GM19328 (cell line): ENCODE measurements at regions not wholly inside any gene's neighbourhood (a gene's known extent, or its start where the extent isn't known, plus 50 kb on each side); places are given as distances from the start of the nearest gene placed in this dataset.

Experiments
- ATAC-seq: cut with Tn5 transposase; IDR thresholded peaks from one replicate; pipeline ENCODE4 v1.9.1; 2021; ENCODE audit warnings: mild to moderate bottlenecking, moderate library complexity; ENCODE audit not compliant: unreplicated experiment

DNA sequence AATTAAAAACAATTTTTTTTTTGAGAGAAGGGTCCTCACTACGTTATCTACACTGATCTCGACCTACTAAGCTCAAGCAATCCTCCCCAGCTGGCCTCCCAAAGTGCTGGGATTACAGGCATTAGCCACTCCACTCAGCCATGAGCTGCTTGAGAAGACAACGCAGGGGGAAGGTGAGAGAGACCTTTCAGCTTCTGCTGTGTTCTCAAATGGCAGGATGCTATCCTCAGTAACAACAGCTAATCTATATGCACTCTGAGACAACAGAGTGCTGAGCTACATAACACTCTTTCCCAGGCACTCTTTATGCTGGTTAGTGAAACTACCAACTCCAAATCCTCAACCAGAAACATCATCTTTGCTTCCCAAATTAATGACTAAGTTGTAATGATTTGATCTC is 526.1 kb downstream of the CCER1 start:
- no peak for ATAC-seq

DNA sequence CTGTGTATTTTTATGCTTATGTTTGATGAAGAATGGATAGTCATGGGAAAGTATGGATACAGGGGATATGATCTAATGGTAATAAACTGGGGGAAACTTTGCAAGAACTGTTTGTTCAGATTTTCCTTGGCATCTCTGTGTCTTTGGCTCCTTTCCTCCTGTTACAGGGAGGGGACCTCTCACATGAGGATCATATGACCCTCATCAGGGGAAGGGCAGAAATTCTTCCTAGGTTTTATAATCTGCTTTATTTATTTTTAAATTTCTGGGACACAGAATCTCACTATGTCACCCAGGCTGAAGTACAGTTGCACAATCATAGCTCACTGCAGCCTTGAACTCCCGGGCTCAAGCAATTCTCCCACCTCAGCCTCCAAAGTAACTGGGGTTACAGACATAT is 526.5 kb downstream of the CCER1 start:
- no peak for ATAC-seq

DNA sequence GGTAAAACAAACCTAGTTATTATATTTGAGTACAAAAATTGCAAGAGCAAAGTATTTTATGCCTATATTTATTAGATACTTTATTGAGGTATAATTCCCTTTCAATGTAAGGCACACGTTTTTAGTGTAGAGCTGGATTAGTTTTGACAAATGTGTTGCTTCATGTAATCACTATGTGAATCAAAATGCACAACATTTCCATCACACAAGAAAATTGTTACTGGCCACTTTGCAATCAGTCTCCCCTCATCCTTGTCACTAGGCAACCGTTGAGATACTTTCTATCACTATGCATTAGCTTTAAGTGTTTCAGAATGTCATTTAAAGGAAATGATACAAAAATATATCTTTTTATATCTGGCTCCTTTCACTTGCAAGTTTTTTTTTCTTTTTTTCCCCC is 531.0 kb downstream of the CCER1 start:
- no peak for ATAC-seq

DNA sequence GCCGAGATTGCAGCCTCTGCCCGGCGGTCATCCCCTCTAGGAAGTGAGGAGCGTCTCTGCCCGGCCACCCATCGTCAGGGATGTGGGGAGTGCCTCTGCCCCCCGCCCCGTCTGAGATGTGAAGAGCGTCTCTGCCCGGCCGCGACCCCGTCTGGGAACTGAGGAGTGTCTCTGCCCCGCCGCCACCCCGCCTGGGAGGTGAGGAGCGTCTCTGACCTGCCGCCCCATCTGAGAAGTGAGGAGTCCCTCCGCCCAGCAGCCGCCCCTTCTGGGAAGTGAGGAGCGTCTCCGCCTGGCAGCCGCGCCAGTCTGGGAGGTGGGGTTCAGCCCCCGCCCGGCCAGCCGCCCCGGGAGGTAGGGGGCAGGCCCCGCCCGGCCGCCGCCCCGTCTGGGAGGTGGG is 544.0 kb downstream of the CCER1 start:
- ATAC-seq = no peak

DNA sequence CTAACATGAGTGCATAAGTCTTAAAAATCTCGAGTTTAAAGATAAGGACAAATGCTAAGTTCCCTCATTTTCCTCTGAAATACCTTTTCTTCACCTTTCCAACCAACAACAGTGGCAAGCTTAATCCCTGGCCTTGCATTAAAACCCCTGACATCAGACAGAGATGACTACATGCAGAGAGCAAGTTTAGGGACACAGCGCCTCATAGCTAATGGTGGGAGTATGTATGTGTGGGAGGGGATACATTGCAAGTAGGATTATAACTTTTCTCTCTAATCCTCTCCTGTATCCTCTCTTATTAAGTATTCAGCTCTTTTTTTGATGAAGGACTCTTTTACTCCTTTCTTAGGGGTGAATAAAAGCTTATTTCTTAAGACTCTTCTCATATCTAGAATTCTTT is 547.1 kb downstream of the CCER1 start:
- no peak for ATAC-seq

DNA sequence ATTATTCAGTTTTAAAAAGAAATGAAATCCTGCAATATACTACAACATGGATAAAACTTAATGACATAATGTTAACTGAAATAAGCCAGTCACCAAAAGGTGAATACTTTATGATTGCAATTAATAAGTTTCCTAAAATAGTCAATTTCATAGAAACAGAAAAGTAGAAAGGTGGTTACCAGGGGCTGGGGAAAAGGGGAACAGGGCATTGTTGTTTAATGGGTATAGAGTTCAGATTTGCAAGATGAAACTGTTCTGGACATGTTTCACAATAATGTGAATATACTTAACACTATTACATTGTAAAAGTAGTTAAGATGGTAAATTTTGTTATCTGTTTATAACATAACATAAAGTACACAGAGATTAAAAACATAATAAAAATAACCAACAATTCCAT is 550.9 kb downstream of the CCER1 start:
- no peak for ATAC-seq

DNA sequence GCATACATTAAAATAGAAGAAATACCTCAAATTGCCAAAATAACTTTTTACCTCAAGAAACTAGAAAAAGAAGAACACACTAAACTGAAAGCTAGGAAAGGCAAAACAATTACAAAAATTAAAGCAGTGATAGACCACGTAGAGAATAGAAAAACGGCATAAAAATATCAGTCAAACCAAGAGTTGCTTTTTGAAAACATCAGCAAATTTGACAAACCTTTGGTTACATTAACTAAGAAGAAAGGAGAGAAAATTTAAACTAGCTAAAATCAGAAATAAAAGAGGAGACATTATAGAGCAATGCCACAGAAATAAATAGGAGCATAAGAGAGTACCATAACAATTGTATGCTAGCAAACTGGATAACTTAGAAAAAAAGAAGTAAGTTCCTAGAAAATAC is 553.8 kb downstream of the CCER1 start:
- no peak for ATAC-seq

DNA sequence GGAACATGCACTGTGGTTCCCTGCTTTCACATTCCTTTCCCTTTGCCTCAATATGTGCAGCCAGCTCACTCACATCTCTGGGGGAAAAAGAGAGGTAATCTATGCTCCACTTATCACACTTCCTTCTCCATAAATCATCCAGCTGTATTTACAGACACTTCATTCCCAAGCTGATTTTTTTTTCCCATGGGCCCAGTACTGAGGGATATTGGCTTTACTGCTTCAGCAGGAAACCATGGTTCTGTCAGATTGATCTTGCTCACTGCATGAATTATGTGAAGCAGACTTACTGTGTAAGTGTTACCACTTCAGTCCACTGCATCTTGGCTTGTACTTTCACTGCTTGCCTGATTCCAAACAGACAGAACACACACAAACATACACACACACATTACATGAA is 555.6 kb downstream of the CCER1 start:
- no peak for ATAC-seq

DNA sequence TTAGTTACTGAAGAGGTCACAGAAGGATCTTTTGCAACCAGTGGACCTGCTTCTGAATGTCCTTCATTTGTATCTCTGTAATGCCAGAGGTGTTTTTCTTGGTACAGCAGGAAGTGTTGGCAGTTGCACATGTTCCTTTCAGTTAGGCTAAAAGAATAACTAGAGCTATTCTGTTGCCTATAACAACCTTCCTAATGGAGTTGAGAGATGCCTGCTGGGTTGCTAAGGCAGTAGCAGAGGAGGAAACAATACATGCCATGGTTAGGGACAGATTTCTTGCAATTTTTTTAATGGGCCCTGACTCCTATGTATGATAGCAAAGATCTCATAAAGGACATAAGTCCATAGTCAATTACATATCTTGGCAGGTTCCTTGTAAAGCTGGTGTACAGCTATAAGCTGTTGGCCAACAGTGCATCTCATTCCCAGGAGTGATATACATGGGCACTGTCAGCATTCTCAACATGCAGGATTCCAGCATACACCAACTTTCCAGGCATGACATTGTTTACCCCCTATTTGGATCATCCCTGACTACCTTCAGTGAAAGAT is 556.6 kb downstream of the CCER1 start:
- ATAC-seq = no peak

DNA sequence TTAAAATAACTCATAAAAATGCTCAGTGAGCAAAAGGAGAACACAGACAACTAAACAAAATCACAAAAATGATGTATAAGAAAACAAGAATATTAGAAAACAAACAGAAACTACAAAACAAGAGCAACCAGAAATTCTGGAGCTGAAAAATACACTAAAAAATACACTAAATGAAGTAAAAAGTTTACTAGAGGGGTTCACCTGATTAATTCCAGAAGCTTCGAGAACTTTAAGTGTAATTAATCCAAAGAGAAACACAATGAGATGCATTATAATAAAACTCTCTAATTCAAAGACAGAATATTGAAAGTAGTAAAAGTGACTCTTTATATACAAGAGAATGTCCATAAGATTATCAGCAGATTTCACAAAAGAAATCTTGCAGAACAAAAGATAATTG is 558.4 kb downstream of the CCER1 start:
- ATAC-seq = no peak

DNA sequence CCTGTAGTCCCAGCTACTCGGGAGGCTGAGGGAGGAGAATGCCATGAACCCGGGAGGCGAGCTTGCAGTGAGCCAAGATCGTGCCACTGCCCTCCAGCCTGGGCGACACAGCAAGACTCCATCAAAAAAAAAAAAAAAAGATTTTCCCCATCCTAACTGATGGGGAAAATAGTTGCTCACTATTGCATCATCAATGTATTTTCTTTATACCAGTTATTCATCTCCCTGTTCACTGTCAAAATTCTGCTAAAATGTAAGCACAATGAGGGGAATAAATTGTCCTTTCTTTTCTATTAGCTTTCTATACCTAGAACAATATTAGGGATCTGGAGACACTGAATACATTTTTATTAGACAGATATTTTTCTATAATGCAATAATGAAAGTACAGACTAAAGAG is 561.3 kb downstream of the CCER1 start:
- ATAC-seq = no peak

DNA sequence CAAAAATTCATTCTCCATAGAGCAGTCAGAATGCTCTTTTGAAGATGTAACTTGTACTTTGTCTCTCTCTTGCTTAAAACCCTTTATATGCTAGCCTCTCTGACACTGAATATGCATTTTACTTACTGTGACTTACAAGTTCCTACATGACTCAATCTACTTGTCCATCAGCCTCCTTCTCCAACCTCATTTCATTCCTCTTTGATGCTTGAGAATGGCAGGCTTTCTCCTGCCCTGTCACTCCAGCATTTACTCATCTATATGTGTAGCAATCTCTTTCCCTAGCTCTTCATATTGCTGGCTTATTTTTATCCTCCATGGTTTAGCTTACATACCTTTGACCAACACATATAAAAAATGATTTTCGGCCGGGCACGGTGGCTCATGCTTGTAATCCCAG is 561.9 kb downstream of the CCER1 start:
- ATAC-seq = no peak

DNA sequence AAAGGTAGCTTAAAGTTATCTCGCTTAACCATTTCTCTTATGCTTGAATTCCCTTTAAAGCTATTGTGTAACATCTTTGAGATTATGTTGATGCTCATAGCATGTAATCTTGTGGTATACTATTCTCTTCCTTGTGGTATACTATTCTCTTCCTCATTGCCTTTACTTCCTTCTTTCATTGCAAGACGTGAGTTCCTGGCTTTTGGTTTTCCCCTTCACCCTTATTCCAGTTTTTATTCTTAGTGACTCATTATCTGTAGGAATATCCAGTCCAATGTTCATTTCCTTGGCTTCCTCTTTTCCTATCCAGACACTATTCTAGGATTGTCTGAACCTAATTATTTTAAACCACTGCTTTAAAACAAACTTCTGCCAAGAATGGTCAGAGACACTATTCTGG is 564.0 kb downstream of the CCER1 start:
- no peak for ATAC-seq

DNA sequence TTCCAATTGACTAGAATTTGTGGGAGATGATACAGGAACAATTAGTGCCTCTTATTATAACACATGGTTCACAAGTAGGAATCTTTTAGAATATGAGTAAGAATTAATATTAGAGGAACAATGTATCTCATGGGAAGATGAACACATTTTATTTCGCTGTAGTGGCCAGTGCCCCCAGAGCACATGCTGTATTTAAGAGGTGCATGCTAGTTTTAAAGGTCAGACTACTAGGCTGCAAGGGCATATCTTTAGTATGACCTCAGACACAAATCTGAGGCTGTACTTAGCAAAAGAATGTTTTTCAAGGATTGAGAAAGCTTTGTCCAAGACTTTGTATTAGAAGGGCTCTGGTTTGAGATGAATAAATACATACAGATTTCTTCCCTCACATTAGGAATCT is 586.9 kb downstream of the CCER1 start:
- ATAC-seq = no peak

DNA sequence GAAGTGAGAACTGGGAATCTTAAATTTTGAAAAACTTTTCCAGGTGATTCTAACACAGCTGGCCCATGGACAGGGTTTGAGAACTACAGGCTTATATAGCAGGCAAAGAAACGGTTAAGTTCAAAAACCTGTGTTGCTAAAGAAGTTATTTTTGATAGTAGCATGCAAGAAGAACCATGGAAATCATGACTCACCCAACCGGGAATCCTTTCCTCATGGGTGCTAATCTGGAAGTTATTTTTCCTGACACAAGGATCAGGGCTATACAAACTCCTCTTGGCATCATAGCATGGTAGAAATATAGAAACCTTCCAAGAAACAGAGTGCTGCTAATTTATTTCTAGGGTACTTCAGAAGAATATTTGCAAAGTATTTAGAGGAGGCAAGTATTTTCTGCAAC is 588.7 kb downstream of the CCER1 start:
- no peak for ATAC-seq

DNA sequence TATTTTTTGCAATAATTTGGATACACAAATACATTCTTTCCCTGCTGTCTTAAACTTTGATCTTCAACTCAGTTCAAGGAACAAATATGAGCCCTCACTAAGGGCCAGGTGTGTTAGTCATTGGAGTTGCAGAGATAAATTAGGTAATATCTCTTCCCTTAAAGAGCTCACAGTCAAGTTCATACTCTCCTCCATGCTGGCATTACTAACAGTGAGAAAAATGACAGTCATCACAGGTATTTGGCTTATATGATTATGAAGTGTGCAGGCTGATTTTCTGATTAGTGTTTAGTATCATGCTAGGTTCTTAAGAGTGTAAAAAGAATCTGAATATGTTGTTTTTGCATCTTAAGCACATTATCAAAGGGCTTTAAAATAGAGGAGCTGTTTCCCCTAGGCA is 594.7 kb downstream of the CCER1 start:
- no peak for ATAC-seq

DNA sequence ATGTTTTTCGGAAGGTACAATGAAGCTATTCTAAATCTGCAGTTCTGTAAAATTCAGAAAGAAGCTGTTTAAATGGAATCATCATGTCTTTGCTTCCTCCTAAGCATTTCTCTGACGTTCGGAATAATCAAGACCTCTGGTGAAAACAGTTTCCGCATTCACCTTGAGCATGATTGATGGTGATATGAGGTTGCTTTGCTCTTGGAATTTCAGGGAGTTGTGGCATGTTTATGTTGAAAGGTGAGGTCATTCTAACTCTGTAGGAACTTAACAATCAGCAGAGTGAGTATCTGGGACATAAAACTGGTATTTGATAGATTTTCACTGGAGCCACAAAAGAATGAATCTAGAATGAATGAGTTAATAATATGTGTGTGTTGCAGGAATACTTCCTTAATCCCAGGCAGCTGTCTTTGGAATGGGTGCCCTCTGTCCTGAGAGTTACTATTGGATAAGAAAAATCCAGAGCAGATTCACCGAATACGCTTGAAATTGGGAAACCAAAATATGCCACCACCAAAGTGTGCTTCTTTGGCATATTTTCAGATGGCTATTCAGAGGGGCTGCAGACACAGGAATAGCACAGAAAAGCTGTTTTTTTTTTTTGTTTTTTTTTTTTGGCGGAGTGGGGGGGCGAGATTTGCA is 599.1 kb downstream of the CCER1 start:
- no peak for ATAC-seq

DNA sequence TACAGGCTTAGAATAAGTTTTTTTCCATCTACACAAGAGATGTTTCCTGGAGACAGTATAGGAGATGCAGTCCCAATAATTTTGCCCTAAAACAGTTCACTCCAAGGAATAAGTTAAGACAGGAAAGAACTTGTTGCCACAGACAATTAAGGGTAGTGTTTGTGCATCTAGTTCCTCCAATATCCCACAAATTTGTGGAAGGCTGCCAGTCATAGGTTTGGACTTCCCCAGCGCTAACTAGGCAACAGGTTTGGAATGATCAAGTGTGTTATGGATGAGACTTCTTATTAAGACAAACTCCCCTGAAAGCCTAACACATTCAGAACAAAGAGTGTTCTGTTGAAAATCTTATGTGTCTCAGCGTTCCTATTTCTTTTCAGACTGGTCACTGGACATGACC is 611.0 kb downstream of the CCER1 start:
- no peak for ATAC-seq

DNA sequence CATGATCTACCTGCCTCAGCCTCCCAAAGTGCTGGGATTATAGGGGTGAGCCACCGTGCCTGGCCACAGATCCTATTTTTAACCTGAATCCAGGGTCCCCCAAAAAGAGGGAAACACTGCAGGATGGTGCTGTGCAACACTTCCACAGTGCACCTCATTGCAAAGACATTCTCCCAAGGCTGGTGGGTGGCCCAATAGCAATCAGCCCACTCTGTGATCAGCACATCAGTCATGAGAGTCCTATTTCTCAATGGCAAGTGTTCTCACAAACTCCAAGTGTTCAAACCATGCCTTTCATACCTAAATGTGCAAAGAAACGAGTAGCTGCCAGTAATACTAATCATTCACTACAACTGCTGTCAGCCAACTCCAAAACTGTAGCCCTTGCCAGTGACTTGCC is 612.9 kb downstream of the CCER1 start:
- ATAC-seq = no peak

DNA sequence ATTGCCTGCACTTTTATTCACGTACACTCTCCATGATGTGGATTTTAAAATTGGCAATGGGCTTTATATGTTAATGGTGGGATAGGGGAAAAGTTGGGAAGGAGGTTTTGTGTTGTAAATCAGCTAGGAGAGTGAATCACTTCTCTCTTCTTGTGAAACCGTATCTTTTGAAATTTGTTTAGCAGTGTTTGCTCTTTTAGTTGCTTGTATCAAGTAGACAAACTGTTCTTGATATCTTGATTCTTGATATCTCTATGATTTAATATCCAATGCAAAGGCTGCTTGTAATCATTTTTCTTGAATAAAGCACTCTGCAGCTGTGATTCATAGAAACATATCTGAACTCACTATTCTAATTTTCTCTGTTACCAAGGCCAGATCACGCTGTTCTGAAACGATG is 615.1 kb downstream of the CCER1 start:
- ATAC-seq = no peak

DNA sequence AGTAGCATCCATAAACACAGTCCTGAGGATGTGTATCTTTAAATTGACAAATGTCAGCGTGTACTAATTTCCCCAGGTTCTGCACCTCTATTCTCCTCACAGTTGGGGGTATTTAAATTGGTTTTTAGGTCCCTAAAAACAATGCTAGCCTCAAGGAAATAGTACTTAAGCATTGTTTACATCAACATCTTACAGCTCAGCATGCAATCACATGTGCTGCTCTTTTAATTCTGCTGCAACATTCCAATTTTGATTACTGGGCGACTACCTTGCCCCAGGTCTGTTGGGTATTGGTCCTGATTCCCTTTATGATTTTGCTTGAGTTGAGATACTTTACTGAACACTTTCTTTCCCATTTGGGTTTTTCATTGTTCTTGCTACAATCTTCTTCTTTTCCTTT is 616.6 kb downstream of the CCER1 start:
- ATAC-seq = no peak

DNA sequence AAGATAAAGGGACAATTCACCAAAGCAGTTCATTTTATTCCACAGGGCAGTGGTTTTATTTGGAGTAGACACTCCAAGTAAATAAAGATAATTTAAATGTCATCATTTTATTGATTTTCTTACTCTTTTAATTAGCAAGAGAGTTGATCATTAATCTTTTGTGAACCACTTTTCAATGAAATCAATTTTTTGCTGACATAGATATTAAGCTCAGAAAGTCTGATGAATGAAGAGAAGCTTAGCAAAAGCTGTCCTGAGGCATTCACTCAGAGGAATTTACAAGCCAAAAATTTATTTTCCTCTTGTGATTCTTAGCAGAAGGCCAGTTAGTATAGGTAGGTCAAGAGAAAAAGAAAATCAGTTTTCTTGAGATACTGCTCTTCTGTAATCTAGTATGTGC is 618.0 kb downstream of the CCER1 start:
- no peak for ATAC-seq

DNA sequence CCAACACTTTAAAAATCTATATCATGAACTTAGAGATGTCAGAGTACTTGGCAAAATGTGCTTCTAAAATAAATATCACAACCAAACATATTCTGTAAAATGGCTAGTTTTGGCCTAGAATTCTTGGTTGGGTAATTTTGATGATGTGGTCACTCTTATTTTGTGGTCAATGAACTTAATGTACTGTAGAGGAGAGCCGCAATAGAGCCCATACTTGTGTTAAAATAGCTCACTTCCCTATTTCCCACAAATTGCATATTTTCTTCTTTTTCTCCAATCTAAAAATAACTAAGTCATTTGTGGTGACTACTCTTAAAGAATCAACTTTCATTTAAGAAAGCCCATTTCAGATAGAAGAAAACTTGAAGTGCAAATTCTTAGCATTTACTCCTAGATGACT is 619.4 kb downstream of the CCER1 start:
- ATAC-seq = no peak
